H9 (cell line): ENCODE measurements at regions not wholly inside any gene's neighbourhood (a gene's known extent, or its start where the extent isn't known, plus 50 kb on each side); places are given as distances from the start of the nearest gene placed in this dataset.

ENCODE experiments used
- DNase-seq: peaks from one replicate; pipeline ENCODE4 v3.0.0-alpha.2; 2017
- H2AFZ ChIP-seq: one replicate; pipeline ENCODE4 v1.6.1; 2013; ENCODE audit warnings: mild to moderate bottlenecking, low read length, control low read depth, moderate library complexity
- H2AK5ac ChIP-seq: 2 replicates; pipeline ENCODE4 v1.6.1; 2013; ENCODE audit warnings: low read length, control low read depth, mixed read lengths; ENCODE audit not compliant: insufficient read length
- H2BK120ac ChIP-seq: one replicate; pipeline ENCODE4 v1.6.1; 2013; ENCODE audit warnings: low read depth, mild to moderate bottlenecking, low read length, control low read depth, inconsistent platforms; ENCODE audit not compliant: poor library complexity, severe bottlenecking
- H2BK12ac ChIP-seq: 2 replicates; pipeline ENCODE4 v1.6.1; 2013; ENCODE audit warnings: low read length, control low read depth, mixed read lengths, low read depth; ENCODE audit not compliant: insufficient read length
- H2BK15ac ChIP-seq: 2 replicates; pipeline ENCODE4 v1.6.1; 2013; ENCODE audit warnings: low read depth, low read length, control low read depth
- H2BK20ac ChIP-seq: one replicate; pipeline ENCODE4 v1.6.1; 2013; ENCODE audit warnings: low read depth, mild to moderate bottlenecking, low read length, control low read depth, inconsistent platforms; ENCODE audit not compliant: poor library complexity, severe bottlenecking
- H2BK5ac ChIP-seq: 2 replicates; pipeline ENCODE4 v1.6.1; 2013; ENCODE audit warnings: low read length, control low read depth, mixed read lengths; ENCODE audit not compliant: insufficient read length
- H3K14ac ChIP-seq: 2 replicates; pipeline ENCODE4 v1.6.1; 2013; ENCODE audit warnings: low read length, control low read depth; ENCODE audit not compliant: insufficient read depth
- H3K18ac ChIP-seq: 2 replicates; pipeline ENCODE4 v1.6.1; 2013; ENCODE audit warnings: low read depth, mild to moderate bottlenecking, mixed read lengths, low read length, control low read depth; ENCODE audit not compliant: insufficient read length
- H3K23ac ChIP-seq: 2 replicates; pipeline ENCODE4 v1.6.1; 2013; ENCODE audit warnings: low read length, control low read depth, mixed read lengths, low read depth; ENCODE audit not compliant: insufficient read length
- H3K23me2 ChIP-seq: 2 replicates; pipeline ENCODE4 v1.6.1; 2013; ENCODE audit warnings: low read depth, mild to moderate bottlenecking, mixed read lengths, low read length, control low read depth; ENCODE audit not compliant: insufficient read length, poor library complexity, severe bottlenecking
- H3K27ac ChIP-seq: 2 replicates; pipeline ENCODE4 v1.5.1; 2013; ENCODE audit warnings: low read length, control low read depth, mixed read lengths, low read depth; ENCODE audit not compliant: insufficient read length
- H3K27me3 ChIP-seq: 2 replicates; pipeline ENCODE4 v1.6.1; 2013; ENCODE audit warnings: low read length, control low read depth, inconsistent platforms; ENCODE audit not compliant: insufficient read depth
- H3K4ac ChIP-seq: 2 replicates; pipeline ENCODE4 v1.6.1; 2013; ENCODE audit warnings: low read depth, mild to moderate bottlenecking, control low read depth, inconsistent platforms, low read length, moderate library complexity
- H3K4me1 ChIP-seq: 2 replicates; pipeline ENCODE4 v1.6.1; 2013; ENCODE audit warnings: low read length, control low read depth, inconsistent platforms; ENCODE audit not compliant: insufficient read depth
- H3K4me2 ChIP-seq: 2 replicates; pipeline ENCODE4 v1.6.1; 2013; ENCODE audit warnings: low read length, control low read depth, mixed read lengths; ENCODE audit not compliant: insufficient read length, insufficient read depth
- H3K56ac ChIP-seq: 2 replicates; pipeline ENCODE4 v1.6.1; 2013; ENCODE audit warnings: low read depth, mild to moderate bottlenecking, mixed read lengths, low read length, control low read depth; ENCODE audit not compliant: insufficient read length
- H3K79me1 ChIP-seq: 2 replicates; pipeline ENCODE4 v1.6.1; 2013; ENCODE audit warnings: low read depth, mild to moderate bottlenecking, moderate library complexity, low read length, control low read depth, inconsistent platforms; ENCODE audit not compliant: insufficient read depth, poor library complexity, severe bottlenecking
- H3K79me2 ChIP-seq: 2 replicates; pipeline ENCODE4 v1.6.1; 2013; ENCODE audit warnings: low read length, control low read depth, inconsistent platforms; ENCODE audit not compliant: insufficient read depth
- H3K9ac ChIP-seq: 2 replicates; pipeline ENCODE4 v1.6.1; 2013; ENCODE audit warnings: low read length, control low read depth, mixed read lengths; ENCODE audit not compliant: insufficient read length; ENCODE audit errors: extremely low read depth
- H3K9me3 ChIP-seq: one replicate; pipeline ENCODE4 v1.6.1; 2013; ENCODE audit warnings: low read depth, low read length, inconsistent platforms; ENCODE audit not compliant: control insufficient read depth
- H3T11ph ChIP-seq: one replicate; pipeline ENCODE4 v1.6.1; 2013; ENCODE audit warnings: mild to moderate bottlenecking, low read length, control low read depth, inconsistent platforms
- H4K20me1 ChIP-seq: one replicate; pipeline ENCODE4 v1.6.1; 2013; ENCODE audit not compliant: control insufficient read depth, insufficient read length, insufficient read depth
- H4K5ac ChIP-seq: 2 replicates; pipeline ENCODE4 v1.6.1; 2013; ENCODE audit warnings: low read depth, mild to moderate bottlenecking, mixed read lengths, low read length, control low read depth; ENCODE audit not compliant: insufficient read length
- H4K8ac ChIP-seq: replicated peaks from 2 replicates; pipeline ENCODE4 v1.6.1; 2013; ENCODE audit warnings: low read length, control low read depth, mixed read lengths, low read depth; ENCODE audit not compliant: insufficient read length
- H4K91ac ChIP-seq: 2 replicates; pipeline ENCODE4 v1.6.1; 2013; ENCODE audit warnings: low read depth, mild to moderate bottlenecking, moderate library complexity, mixed read lengths, low read length, control low read depth; ENCODE audit not compliant: insufficient read length
- H3K27ac Mint-ChIP-seq, 3 experiments: 2 replicates in 2 of 3; 3 replicates in 1 of 3; pipeline ENCODE4 v1.8.0; 2020 to 2021; ENCODE audit warnings: mixed read lengths in 3 of 3, mild to moderate bottlenecking in 1 of 3, moderate library complexity in 1 of 3
- H3K27me3 Mint-ChIP-seq: 2 replicates; pipeline ENCODE4 v1.8.0; 2021; ENCODE audit warnings: low read depth, mild to moderate bottlenecking, moderate library complexity, mixed read lengths
- H3K36me3 Mint-ChIP-seq, 3 experiments: 2 replicates in 2 of 3; 3 replicates in 1 of 3; pipeline ENCODE4 v1.8.0; 2020 to 2021; ENCODE audit warnings: low read depth in 3 of 3, mixed read lengths in 3 of 3; ENCODE audit not compliant: insufficient read depth in 1 of 3
- H3K4me1 Mint-ChIP-seq, 2 experiments: 2 replicates each; pipeline ENCODE4 v1.8.0; 2020; ENCODE audit warnings: mixed read lengths in 2 of 2
- H3K4me3 Mint-ChIP-seq, 2 experiments: 2 replicates in 1 of 2; 3 replicates in 1 of 2; pipeline ENCODE4 v1.8.0; 2020 to 2021; ENCODE audit warnings: mild to moderate bottlenecking in 2 of 2, mixed read lengths in 2 of 2, moderate library complexity in 1 of 2
- H3K9me3 Mint-ChIP-seq, 2 experiments: 2 replicates in 1 of 2; 3 replicates in 1 of 2; pipeline ENCODE4 v1.8.0; 2020; ENCODE audit warnings: mild to moderate bottlenecking in 2 of 2, mixed read lengths in 2 of 2, moderate library complexity in 1 of 2
- CTCF ChIP-seq: fragments of 200-600 bp; sonication (generic); conservative IDR thresholded peaks from 3 replicates; pipeline ENCODE4 v1.8.0; 2021; ENCODE audit warnings: antibody characterized with exemption, mild to moderate bottlenecking
- WGBS: extraction: QIAGEN DNeasy Blood & Tissue Kit; methylation state at CpG from one replicate; pipeline ENCODE4 v1.1.7; 2013; ENCODE audit warnings: missing lambda C conversion rate, low lambda C conversion rate, mixed read lengths; ENCODE audit not compliant: insufficient read length; ENCODE audit errors: extremely low coverage; 5-methylcytosine and 5-hydroxymethylcytosine counted together

- no peak for DNase-seq
- H3T11ph ChIP-seq: no peak overlapping the region
- no peaks in the 10 kb centered on the region for H3K27me3 Mint-ChIP-seq
- no peak overlapping the region for H2BK5ac ChIP-seq
- no peak overlapping the region for H2BK12ac ChIP-seq
- H3K56ac ChIP-seq: no peak overlapping the region
- H3K14ac ChIP-seq: no peak overlapping the region
- no peaks in the 10 kb centered on the region for H4K20me1 ChIP-seq
- H3K4me2 ChIP-seq: no peak overlapping the region
- no peak overlapping the region for H4K8ac ChIP-seq
- no peaks in the 10 kb centered on the region for H3K9me3 ChIP-seq
- no peaks in the 10 kb centered on the region for H3K4me1 ChIP-seq
- H3K23me2 ChIP-seq: no peaks in the 10 kb centered on the region
- no peak overlapping the region for H2BK20ac ChIP-seq
- WGBS: no CpG with 5 or more reads among the region's 1 CpG
- no peak overlapping the region for H3K9ac ChIP-seq
- no peaks in the 10 kb centered on the region for H3K27me3 ChIP-seq
- H3K4ac ChIP-seq: no peak overlapping the region
- H3K9me3 Mint-ChIP-seq: no peaks in the 10 kb centered on the region
- H3K4me1 Mint-ChIP-seq: peaks cover 0 to 8% of the 10 kb centered on the region in 2 experiments
- no peak overlapping the region for H3K27ac ChIP-seq
- H3K23ac ChIP-seq: no peak overlapping the region
- no peak for TF ChIP-seq CTCF
- no peaks in the 10 kb centered on the region for H3K79me2 ChIP-seq
- no peaks in the 10 kb centered on the region for H3K36me3 Mint-ChIP-seq
- no peak overlapping the region for H2AFZ ChIP-seq
- no peak overlapping the region for H3K4me3 Mint-ChIP-seq
- H3K79me1 ChIP-seq: no peaks in the 10 kb centered on the region
- no peak overlapping the region for H4K5ac ChIP-seq
- H2AK5ac ChIP-seq: no peak overlapping the region
- no peak overlapping the region for H4K91ac ChIP-seq
- no peak overlapping the region for H3K27ac Mint-ChIP-seq
- H2BK120ac ChIP-seq: no peak overlapping the region
- no peak overlapping the region for H2BK15ac ChIP-seq
- H3K18ac ChIP-seq: no peak overlapping the region
These were observed 142.0 kb downstream of the RMI1 start for GRCh38 chr9:84122572-84122971.
